Progenitor cell of endocrine pancreas (in vitro differentiated cells): ENCODE measurements at regions not wholly inside any gene's neighbourhood (a gene's known extent, or its start where the extent isn't known, plus 50 kb on each side); places are given as distances from the start of the nearest gene placed in this dataset.

Source experiments
- DNase-seq: peaks from one replicate; pipeline ENCODE4 v3.0.0; 2021; ENCODE audit warnings: low spot score; ENCODE audit not compliant: unreplicated experiment
- H3K27ac Mint-ChIP-seq: 2 replicates; pipeline ENCODE4 v1.8.0; 2021; ENCODE audit warnings: mild to moderate bottlenecking, moderate library complexity, mixed read lengths
- H3K27me3 Mint-ChIP-seq: 2 replicates; pipeline ENCODE4 v1.8.0; 2021; ENCODE audit warnings: mixed read lengths
- H3K36me3 Mint-ChIP-seq: 2 replicates; pipeline ENCODE4 v1.8.0; 2022; ENCODE audit warnings: mixed read lengths; ENCODE audit not compliant: insufficient read depth
- H3K4me1 Mint-ChIP-seq: 2 replicates; pipeline ENCODE4 v1.8.0; 2021; ENCODE audit warnings: low read depth, mixed read lengths
- H3K4me3 Mint-ChIP-seq: 2 replicates; pipeline ENCODE4 v1.8.0; 2021; ENCODE audit warnings: low read depth, mild to moderate bottlenecking, moderate library complexity, mixed read lengths
- H3K9me3 Mint-ChIP-seq: 2 replicates; pipeline ENCODE4 v1.8.0; 2021; ENCODE audit warnings: low read depth, mixed read lengths
- CTCF ChIP-seq: fragments of 200-600 bp; sonication (generic); IDR thresholded peaks from one replicate; pipeline ENCODE4 v1.5.0; 2021; ENCODE audit warnings: antibody characterized with exemption, mild to moderate bottlenecking; ENCODE audit not compliant: unreplicated experiment

GRCh38 chr6:34618430-34619182 lies 62.5 kb upstream of the SPDEF start:
- Mint-ChIP-seq H3K4me1 (peaks cover 4% of the 10 kb centered on the region), H3K9me3 (no peaks in the 10 kb centered on the region), H3K27ac (no peak overlapping the region), H3K4me3 (no peak overlapping the region), H3K27me3 (no peaks in the 10 kb centered on the region), H3K36me3 (no peaks in the 10 kb centered on the region)
- TF ChIP-seq CTCF = no peak
- DNase-seq = no peak

GRCh38 chr6:34617231-34617630 lies 61.1 kb upstream of the SPDEF start:
- Mint-ChIP-seq H3K36me3 (no peaks in the 10 kb centered on the region), H3K9me3 (no peaks in the 10 kb centered on the region), H3K27ac (no peak overlapping the region), H3K27me3 (no peaks in the 10 kb centered on the region), H3K4me1 (peaks cover 4% of the 10 kb centered on the region), H3K4me3 (no peak overlapping the region)
- no peak for TF ChIP-seq CTCF
- no peak for DNase-seq

GRCh38 chr6:34616227-34616585 lies 60.1 kb upstream of the SPDEF start:
- no peaks in the 10 kb centered on the region for H3K27me3 Mint-ChIP-seq
- H3K9me3 Mint-ChIP-seq = no peaks in the 10 kb centered on the region
- H3K36me3 Mint-ChIP-seq = no peaks in the 10 kb centered on the region
- no peak overlapping the region for H3K4me3 Mint-ChIP-seq
- peaks cover 4% of the 10 kb centered on the region for H3K4me1 Mint-ChIP-seq
- H3K27ac Mint-ChIP-seq = no peak overlapping the region
- TF ChIP-seq CTCF = no peak
- DNase-seq = no peak

- no peaks in the 10 kb centered on the region for H3K27me3 Mint-ChIP-seq
- H3K4me3 Mint-ChIP-seq = no peak overlapping the region
- DNase-seq = no peak
- H3K36me3 Mint-ChIP-seq = no peaks in the 10 kb centered on the region
- H3K4me1 Mint-ChIP-seq = peaks cover 4% of the 10 kb centered on the region
- no peak overlapping the region for H3K27ac Mint-ChIP-seq
- no peaks in the 10 kb centered on the region for H3K9me3 Mint-ChIP-seq
- no peak for TF ChIP-seq CTCF
Observed at GRCh38 chr6:34615574-34616226, 59.6 kb upstream of the SPDEF start.

- no peak for DNase-seq
- Mint-ChIP-seq H3K4me1 (peaks cover 8% of the 10 kb centered on the region), H3K9me3 (no peaks in the 10 kb centered on the region), H3K4me3 (no peak overlapping the region), H3K36me3 (peaks cover under 1% of the 10 kb centered on the region), H3K27ac (no peak overlapping the region), H3K27me3 (no peaks in the 10 kb centered on the region)
- no peak for TF ChIP-seq CTCF
Observed at GRCh38 chr6:34610819-34611477, 54.8 kb upstream of the SPDEF start.
